HG03095 (cell line): ENCODE measurements at regions not wholly inside any gene's neighbourhood (a gene's known extent, or its start where the extent isn't known, plus 50 kb on each side); places are given as distances from the start of the nearest gene placed in this dataset.

Experiments used
- ATAC-seq: cut with Tn5 transposase; IDR thresholded peaks from one replicate; pipeline ENCODE4 v1.9.1; 2021; ENCODE audit warnings: moderate library complexity; ENCODE audit not compliant: unreplicated experiment

GRCh38 chr20:23282111-23282510 lies 68.5 kb upstream of the NXT1 start:
- no peak for ATAC-seq

GRCh38 chr20:23279836-23280235 lies 70.8 kb upstream of the NXT1 start:
- ATAC-seq: no peak

DNA sequence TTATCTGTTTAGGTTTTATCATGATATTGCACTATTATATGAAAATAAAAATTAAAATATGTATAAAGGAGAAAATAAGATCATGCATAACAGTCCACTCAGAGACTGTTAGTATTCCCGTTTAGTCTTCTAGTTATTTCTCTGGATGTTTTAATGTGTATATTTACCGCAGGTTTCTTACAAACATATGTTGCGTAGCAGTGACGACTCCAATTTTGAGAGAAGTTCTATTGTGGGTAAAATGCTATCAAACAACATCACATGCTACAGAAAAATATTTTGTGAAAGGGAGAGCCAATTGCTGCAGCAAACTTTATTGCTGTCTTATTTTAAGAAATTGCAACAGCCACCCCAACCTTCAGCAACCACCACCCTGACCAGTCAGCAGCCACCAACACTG lies 72.4 kb upstream of the NXT1 start:
- no peak for ATAC-seq

DNA sequence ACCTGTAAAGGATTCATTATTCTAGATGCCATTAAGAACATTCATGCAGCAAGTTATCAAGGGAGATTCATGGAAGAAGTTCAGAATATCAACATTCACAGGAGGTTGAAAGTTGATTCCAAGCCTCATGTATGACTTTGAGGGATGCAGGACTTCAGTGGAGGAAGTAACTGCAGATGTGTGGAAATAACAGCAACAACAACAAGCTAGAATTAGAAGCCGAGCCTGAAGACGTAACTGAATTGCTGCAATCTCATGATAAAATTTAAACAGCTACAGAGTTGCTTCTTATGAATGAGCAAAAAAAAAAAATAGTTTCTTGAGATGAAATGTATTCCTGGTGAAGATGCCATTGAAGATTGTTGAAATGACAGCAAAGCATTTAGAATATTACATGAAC lies 73.3 kb upstream of the NXT1 start:
- no peak for ATAC-seq

- ATAC-seq: no peak
These were observed 76.8 kb upstream of the NXT1 start for GRCh38 chr20:23273776-23274175.

DNA sequence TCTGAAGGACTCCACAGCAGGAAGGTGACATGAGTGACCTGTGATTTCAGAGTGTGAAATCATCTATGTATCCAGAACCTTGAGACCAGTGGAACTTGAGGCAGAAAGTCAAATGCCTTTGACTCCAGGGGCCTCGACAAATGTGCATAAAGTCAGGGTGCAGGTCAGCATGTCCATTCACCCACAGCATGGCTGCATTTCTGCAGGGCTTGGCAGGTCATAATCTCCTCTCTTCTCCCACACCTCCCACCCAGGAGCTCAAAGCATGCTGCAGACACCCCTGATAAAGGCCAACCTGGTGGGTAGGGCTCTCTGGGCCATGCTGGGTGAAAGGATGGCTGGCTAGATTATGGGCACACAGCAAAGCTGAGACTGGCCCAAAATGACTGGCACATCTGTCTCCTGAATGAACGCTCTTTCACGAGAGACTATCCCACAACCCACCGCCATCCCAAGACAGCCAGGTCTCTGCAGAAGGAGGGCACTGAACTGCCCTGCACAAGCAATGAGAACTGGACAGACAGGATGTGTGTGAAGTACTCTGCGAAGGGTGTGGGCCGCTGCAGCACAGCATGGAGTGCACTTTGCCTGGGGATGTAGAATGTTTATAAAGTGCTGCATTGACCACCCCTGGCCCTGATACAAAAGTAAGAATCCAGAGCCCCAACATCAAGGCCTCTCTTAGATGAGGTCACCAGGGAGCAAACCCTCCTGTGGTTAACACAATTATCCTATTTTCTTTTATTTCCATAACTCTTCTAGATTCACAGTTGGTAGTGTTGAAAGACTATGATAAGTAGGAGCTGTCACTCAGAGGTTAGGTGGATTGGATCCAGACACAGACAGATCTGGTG lies 78.2 kb upstream of the NXT1 start:
- ATAC-seq: no peak

GRCh38 chr20:23270382-23270911 lies 80.1 kb upstream of the NXT1 start:
- ATAC-seq: no peak

GRCh38 chr20:23269954-23270353 lies 80.6 kb upstream of the NXT1 start:
- no peak for ATAC-seq

DNA sequence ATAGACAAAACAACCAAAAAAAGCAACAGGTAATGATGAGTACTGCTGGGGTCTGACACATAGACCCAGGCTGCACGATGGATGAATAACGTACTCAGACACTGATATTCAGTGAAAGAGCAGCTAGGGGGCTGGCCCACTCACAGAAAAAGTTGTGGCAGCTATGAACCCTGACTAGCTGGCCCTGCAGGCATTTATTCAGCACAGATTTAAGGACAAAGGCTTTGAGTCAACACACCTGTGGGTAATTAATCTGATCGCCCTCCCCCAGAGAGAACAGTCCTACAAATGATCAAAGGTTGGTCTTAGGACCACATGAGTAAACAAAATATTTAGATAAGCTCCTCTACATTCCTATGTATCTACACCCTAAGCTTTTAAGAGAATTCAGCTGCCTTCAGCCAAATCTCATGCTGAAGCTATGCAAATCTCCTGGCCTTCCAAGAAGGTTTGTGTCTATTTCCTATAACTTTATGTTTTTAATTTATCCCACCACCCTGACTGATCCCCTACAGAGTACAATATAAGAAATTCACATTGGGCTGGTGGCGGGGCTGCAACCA lies 81.7 kb upstream of the NXT1 start:
- ATAC-seq: no peak

DNA sequence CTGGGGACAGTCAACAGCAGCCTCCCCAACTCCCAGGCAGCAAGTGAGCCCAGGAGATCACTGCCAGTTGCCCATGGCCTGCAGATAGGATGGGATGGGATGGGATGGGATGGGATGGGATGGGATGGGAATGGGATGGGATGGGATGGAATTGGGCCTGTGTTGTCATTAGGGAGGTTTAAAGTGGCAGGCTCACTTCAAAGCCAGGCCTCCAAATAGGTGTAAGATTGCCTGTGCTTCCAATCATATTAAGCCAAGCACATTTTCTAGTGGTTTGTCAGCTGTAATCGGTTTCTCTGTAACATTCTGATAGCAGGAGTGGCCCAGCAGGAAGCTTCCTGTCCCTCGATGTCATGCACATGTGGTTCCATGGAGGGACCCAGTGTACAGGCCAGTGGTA lies 82.7 kb upstream of the NXT1 start:
- ATAC-seq: no peak

DNA sequence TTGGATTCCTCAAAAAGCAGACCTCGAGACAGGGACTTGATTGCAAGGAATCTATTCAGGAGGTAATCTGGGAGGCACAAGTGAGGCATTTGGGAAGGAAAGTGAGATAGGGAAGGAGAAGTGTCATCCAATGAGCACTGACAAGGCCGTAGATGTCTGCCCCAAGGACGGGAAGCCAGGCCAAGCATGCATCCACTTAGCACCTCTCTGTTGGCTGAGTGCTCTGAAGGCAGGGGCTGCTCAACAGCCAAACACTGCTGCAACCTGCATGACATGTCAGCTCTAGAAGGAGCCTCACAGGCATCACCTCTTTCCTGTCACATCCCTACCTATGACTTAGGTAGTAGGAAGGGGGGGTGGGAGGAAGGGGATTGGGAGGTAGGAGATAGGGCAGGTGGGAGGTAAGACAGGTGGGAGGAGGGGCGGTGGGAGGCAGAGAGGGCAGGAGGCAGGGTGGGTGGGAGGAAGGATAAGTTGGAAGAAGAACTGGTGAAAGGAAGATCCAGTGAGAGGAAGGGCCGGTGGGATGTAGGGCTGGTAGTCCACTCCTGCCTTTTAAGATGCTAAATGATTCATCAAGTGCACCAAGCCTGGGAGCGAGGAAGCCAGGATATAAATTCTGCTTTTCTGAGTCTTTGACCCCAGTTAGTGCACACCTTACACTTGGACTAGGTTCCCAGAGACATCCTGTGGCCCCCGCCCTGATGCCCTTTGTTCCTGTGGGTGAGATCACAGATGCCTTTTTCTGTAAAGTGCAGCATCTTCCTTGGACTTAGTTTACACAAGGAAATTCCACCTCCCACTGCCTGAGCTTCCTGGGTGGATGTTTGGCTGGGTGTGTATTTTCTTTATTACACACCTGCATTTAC lies 83.8 kb upstream of the NXT1 start:
- no peak for ATAC-seq

- no peak for ATAC-seq
These were observed 85.4 kb upstream of the NXT1 start for GRCh38 chr20:23265226-23265625.

- ATAC-seq: no peak
These were observed 86.0 kb upstream of the NXT1 start for GRCh38 chr20:23264545-23264944.

DNA sequence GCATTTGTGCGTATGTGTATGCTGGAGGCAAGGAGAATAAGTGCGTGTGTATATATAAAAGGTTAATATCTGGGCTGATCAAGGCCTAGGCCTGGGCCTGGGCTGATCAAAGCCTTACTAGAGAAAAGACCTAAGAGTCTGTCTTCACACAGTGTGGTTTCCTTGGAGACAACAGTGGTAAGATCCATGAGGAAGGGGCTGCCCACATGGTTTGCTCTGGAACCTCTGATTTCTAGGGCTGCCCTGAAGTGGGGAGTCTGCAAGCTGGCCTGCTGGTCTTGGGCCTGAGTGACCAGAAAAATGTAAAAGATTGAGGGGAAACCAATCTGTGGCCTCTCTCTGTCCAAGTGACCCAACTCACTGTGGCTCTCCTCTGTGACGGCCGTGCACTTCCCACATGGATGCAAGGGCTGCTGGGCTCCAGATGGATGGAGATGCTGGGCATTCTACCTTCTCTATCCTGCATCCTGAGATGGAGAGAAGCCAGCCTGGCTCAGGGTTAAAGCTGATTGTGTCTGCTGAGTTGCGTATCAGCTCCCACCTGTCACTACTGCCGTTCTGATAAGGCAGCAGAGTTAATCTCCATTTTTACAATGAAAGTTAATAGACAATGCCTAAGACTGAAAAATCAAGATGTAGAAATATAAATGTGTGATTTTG lies 90.3 kb upstream of the NXT1 start:
- no peak for ATAC-seq

DNA sequence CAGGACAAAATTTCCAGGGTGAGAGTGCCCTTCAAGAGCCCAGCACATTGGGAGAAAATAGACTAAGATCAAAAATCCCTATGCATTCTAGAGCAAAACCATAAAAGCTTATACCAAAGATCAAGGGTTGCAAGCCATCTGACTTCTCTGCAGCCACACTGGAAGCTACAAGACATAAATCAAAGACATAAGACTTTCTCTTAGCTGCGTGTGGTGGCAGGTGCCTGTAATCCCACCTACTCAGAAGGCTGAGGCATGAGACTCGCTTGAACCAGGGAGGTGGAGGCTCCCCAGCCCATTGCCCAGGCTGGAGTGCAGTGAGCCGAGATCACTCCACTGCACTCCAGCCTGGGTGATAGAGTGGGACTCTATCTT lies 91.9 kb upstream of the NXT1 start:
- no peak for ATAC-seq

GRCh38 chr20:23257848-23258746 lies 92.5 kb upstream of the NXT1 start:
- ATAC-seq: no peak

- ATAC-seq: no peak
These were observed 93.4 kb upstream of the NXT1 start for GRCh38 chr20:23257106-23257761.

DNA sequence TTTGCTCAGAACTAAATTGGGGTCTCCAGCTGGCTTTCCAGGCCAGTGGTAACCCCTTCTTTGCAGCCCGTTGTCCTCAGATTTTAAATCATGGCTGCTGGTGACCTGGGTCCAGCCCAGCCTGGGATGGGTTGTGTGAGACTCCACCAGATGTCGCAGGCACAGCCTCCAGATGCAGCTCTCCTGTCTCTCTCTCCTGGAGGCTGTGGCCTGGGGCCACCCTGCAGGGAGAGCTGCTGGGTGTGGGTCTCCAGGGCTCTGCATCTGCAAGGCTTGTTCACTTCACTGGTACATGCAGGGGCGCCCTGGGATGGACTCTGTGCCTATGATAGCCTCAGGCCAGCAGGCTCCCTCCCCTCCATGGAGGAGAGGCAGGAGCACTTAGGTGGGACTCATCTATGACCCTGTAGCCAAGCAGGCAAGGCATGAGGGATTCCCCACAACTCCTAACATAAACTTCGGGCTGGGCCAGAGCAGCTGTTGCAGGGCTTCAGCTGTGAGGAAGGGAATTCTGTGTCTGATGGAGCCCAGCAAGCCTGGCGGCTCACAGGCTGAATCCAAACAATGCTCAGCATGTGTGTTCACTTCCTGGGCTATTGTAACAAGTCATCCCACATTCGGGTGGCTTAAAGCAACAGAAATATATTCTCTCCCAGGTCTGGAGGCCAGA lies 94.7 kb upstream of the NXT1 start:
- no peak for ATAC-seq

DNA sequence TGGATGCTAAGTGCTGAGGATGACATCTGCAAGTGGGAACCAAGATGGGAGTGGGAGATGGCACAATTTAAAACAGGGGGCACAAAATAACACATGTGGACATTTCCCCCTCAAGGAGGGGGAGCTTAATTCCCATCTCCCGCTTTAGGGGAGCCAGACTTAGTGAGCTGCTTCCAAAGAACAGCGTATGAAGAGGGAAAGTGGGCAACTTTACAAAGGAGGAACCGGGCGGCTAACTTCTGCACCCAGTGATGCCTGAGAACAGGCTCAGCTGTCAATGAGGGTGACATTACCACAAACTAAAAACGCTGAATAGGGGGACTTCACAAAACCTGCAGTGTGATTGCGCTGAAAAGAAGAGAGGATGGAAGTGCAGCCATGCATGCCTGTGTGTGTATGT lies 95.5 kb upstream of the NXT1 start:
- no peak for ATAC-seq
